WERI-Rb-1 (cell line): ENCODE measurements at regions not wholly inside any gene's neighbourhood (a gene's known extent, or its start where the extent isn't known, plus 50 kb on each side); places are given as distances from the start of the nearest gene placed in this dataset.
"Not testable (repeated sequence)": the region's sequence is repeated elsewhere in the genome, so short reads cannot be mapped to it uniquely, and the experiment has no call there.

Source experiments
- DNase-seq: peaks from one replicate; pipeline ENCODE4 v3.0.0-alpha.2; 2020
- H3K27ac ChIP-seq: fragments of 250-450 bp; sonication (Bioruptor Pico); 2 replicates; pipeline ENCODE4 v1.5.1; 2020; ENCODE audit warnings: mild to moderate bottlenecking, moderate library complexity
- H3K27me3 ChIP-seq: fragments of 250-450 bp; sonication (Bioruptor Pico); 2 replicates; pipeline ENCODE4 v1.5.1; 2021; ENCODE audit warnings: mild to moderate bottlenecking, low read depth, moderate library complexity; ENCODE audit not compliant: insufficient read depth, severe bottlenecking
- H3K36me3 ChIP-seq: fragments of 250-450 bp; sonication (Bioruptor Pico); 2 replicates; pipeline ENCODE4 v1.5.1; 2020; ENCODE audit warnings: mild to moderate bottlenecking, moderate library complexity
- H3K4me3 ChIP-seq: 2 replicates; pipeline ENCODE4 v1.5.1; 2011; ENCODE audit warnings: low read depth, mild to moderate bottlenecking, control low read depth, low read length
- H3K9me3 ChIP-seq: fragments of 250-450 bp; sonication (Bioruptor Pico); 2 replicates; pipeline ENCODE4 v1.5.1; 2021; ENCODE audit warnings: mild to moderate bottlenecking, moderate library complexity; ENCODE audit not compliant: severe bottlenecking
- TF ChIP-seq, protein P1 (sequence below): IDR thresholded peaks from 2 replicates; pipeline ENCODE4 v1.5.1; 2011; ENCODE audit warnings: low read depth, mild to moderate bottlenecking, control low read depth, inconsistent platforms, low read length

DNA sequence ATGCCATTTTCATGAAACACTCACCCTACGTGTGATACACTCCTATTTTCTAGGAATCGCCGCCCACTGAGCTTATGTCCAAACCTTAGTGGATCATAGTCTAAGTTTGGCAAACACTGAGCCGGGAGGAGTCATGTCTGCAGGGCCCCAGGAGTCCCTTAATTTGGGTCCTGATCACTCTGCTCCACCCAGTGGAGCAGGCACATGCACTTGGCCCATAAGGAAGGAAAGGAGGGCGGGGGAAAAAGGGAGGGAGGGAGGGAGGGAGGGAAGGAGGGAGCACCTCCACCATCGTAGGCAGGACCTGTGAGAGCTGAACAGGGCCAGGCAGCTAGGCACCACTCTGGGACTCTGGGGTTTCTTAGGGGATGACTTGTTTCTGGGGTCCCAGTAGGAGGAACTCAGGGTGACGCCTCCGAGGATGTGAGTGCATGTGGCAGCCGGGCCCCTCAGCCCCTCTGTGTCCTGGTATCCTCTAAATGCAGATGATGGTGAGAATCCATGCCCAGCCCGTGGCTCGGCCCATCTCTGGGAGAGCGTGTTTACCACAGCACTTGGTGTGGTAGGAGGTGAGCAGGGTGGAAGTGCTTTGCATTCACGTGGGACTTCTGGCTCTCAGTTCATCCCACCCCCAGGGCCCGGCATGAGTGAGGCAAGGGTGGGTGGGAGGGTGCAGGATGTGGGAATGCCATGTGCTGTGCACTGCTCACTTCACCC is 109.4 kb downstream of the KLF13 start:
- TF ChIP-seq, protein P1, sequence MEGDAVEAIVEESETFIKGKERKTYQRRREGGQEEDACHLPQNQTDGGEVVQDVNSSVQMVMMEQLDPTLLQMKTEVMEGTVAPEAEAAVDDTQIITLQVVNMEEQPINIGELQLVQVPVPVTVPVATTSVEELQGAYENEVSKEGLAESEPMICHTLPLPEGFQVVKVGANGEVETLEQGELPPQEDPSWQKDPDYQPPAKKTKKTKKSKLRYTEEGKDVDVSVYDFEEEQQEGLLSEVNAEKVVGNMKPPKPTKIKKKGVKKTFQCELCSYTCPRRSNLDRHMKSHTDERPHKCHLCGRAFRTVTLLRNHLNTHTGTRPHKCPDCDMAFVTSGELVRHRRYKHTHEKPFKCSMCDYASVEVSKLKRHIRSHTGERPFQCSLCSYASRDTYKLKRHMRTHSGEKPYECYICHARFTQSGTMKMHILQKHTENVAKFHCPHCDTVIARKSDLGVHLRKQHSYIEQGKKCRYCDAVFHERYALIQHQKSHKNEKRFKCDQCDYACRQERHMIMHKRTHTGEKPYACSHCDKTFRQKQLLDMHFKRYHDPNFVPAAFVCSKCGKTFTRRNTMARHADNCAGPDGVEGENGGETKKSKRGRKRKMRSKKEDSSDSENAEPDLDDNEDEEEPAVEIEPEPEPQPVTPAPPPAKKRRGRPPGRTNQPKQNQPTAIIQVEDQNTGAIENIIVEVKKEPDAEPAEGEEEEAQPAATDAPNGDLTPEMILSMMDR: no peak
- Histone ChIP-seq H3K9me3 (no peaks in the 10 kb centered on the region), H3K27ac (no peak overlapping the region), H3K4me3 (no peak overlapping the region), H3K36me3 (no peaks in the 10 kb centered on the region), H3K27me3 (no peaks in the 10 kb centered on the region)
- DNase-seq: no peak

GRCh38 chr15:31437686-31438085 is 111.1 kb downstream of the KLF13 start:
- no peak for DNase-seq
- TF ChIP-seq, protein P1: no peak

GRCh38 chr15:31438601-31439265 is 112.1 kb downstream of the KLF13 start:
- TF ChIP-seq, protein P1: no peak
- Histone ChIP-seq H3K36me3 (no peaks in the 10 kb centered on the region), H3K27ac (no peak overlapping the region), H3K9me3 (no peaks in the 10 kb centered on the region), H3K27me3 (no peaks in the 10 kb centered on the region), H3K4me3 (no peak overlapping the region)
- no peak for DNase-seq

More at GRCh38 chr15:31437686-31438085, 111.1 kb downstream of the KLF13 start:
- no peak overlapping the region for H3K27ac ChIP-seq
- H3K4me3 ChIP-seq: no peak overlapping the region
- H3K36me3 ChIP-seq: no peaks in the 10 kb centered on the region
- H3K27me3 ChIP-seq: no peaks in the 10 kb centered on the region
- no peaks in the 10 kb centered on the region for H3K9me3 ChIP-seq

- Histone ChIP-seq H3K27ac (no peak overlapping the region), H3K4me3 (no peak overlapping the region), H3K36me3 (no peaks in the 10 kb centered on the region), H3K27me3 (no peaks in the 10 kb centered on the region), H3K9me3 (no peaks in the 10 kb centered on the region)
- peak; percentile 77 for DNase-seq
- TF ChIP-seq, protein P1: peak; percentile 79
These were observed 112.7 kb downstream of the KLF13 start for GRCh38 chr15:31439328-31439727.

- not testable (repeated sequence) for H3K36me3 ChIP-seq, H3K9me3 ChIP-seq, H3K27me3 ChIP-seq, H3K4me3 ChIP-seq, H3K27ac ChIP-seq, DNase-seq
These were observed 113.6 kb downstream of the KLF13 start for GRCh38 chr15:31440216-31440615.

GRCh38 chr15:31440754-31441311 is 114.2 kb downstream of the KLF13 start:
- DNase-seq: no peak
- Histone ChIP-seq H3K27ac (no peak overlapping the region), H3K4me3 (no peak overlapping the region)

More at GRCh38 chr15:31440754-31441311, 114.2 kb downstream of the KLF13 start:
- no peaks in the 10 kb centered on the region for H3K9me3 ChIP-seq
- H3K36me3 ChIP-seq: no peaks in the 10 kb centered on the region
- TF ChIP-seq, protein P1: no peak
- no peaks in the 10 kb centered on the region for H3K27me3 ChIP-seq
